H1 (cell line): ENCODE measurements at regions not wholly inside any gene's neighbourhood (a gene's known extent, or its start where the extent isn't known, plus 50 kb on each side); places are given as distances from the start of the nearest gene placed in this dataset.

Experiments
- CTCF ChIA-PET: fragments of 300-600 bp; sonication (Branson Sonifier 250); formaldehyde crosslinking; loops from one replicate; lab custom pipeline; 2021; ENCODE audit not compliant: partially characterized antibody; lab: Charles Lee
- POLR2A ChIA-PET: fragments of 300-600 bp; sonication (Branson Sonifier 250); formaldehyde crosslinking; loops from one replicate; lab custom pipeline; 2021; ENCODE audit warnings: inconsistent platforms; ENCODE audit not compliant: partially characterized antibody; lab: Charles Lee
- DNase-seq, 2 experiments: peaks; one replicate each; pipeline versions ENCODE4 v3.0.0 to v3.0.0-alpha.2; 2010 to 2022; ENCODE audit warnings: low spot score in 2 of 2, low read depth in 1 of 2, mixed read lengths in 1 of 2
- FAIRE-seq: peaks from 2 replicates; lab custom pipeline; 2011; peaks lifted over from hg19 to GRCh38; lab: Jason Lieb, UNC
- H2AFZ ChIP-seq: 2 replicates; pipeline ENCODE4 v1.8.1; 2012; ENCODE audit warnings: low read length, inconsistent platforms
- H2AK5ac ChIP-seq: 2 replicates; pipeline ENCODE4 v1.6.1; 2013; ENCODE audit warnings: low read depth, low read length
- H2BK120ac ChIP-seq: replicated peaks from 2 replicates; pipeline ENCODE3; 2013; ENCODE audit warnings: low read depth, low read length, inconsistent platforms
- H2BK12ac ChIP-seq: 2 replicates; pipeline ENCODE4 v1.6.1; 2013; ENCODE audit warnings: low read depth, low read length
- H2BK15ac ChIP-seq: 2 replicates; pipeline ENCODE4 v1.6.1; 2013; ENCODE audit warnings: low read length
- H2BK20ac ChIP-seq: 2 replicates; pipeline ENCODE4 v1.6.1; 2013; ENCODE audit warnings: low read length
- H2BK5ac ChIP-seq: 2 replicates; pipeline ENCODE4 v1.6.1; 2013; ENCODE audit warnings: low read depth, low read length
- H3K14ac ChIP-seq: 2 replicates; pipeline ENCODE4 v1.6.1; 2013; ENCODE audit warnings: inconsistent platforms; ENCODE audit not compliant: insufficient read length
- H3K18ac ChIP-seq: 2 replicates; pipeline ENCODE4 v1.6.1; 2013; ENCODE audit warnings: low read length; ENCODE audit errors: extremely low read depth
- H3K23ac ChIP-seq: 2 replicates; pipeline ENCODE4 v1.6.1; 2013; ENCODE audit warnings: inconsistent platforms; ENCODE audit not compliant: insufficient read length
- H3K23me2 ChIP-seq: 2 replicates; pipeline ENCODE4 v1.6.1; 2013; ENCODE audit warnings: low read depth, low read length
- H3K27ac ChIP-seq: 2 replicates; pipeline ENCODE4 v1.6.1; 2011; ENCODE audit warnings: low read depth, low read length, inconsistent platforms
- H3K27me3 ChIP-seq, 4 experiments: replicated peaks in 1 of 4; 1 replicate in 1 of 4; 2 replicates in 3 of 4; pipeline versions ENCODE4 v1.6.1 to v1.8.1; 2011 to 2013; ENCODE audit warnings: low read length in 3 of 4, mild to moderate bottlenecking in 3 of 4, inconsistent platforms in 2 of 4, mixed read lengths in 2 of 4, moderate library complexity in 1 of 4; ENCODE audit not compliant: control insufficient read depth in 3 of 4, insufficient read depth in 3 of 4; ENCODE audit errors: extremely low read depth in 1 of 4
- H3K36me3 ChIP-seq, 4 experiments: 2 replicates each; pipeline versions ENCODE4 v1.6.1 to v1.8.1; 2011 to 2013; ENCODE audit warnings: mild to moderate bottlenecking in 4 of 4, low read length in 3 of 4, moderate library complexity in 2 of 4, control low read depth in 1 of 4, inconsistent platforms in 1 of 4; ENCODE audit not compliant: insufficient read depth in 4 of 4, control insufficient read depth in 2 of 4
- H3K4ac ChIP-seq: replicated peaks from 2 replicates; pipeline ENCODE3; 2013; ENCODE audit warnings: low read length, low read depth, mixed read lengths, inconsistent platforms; ENCODE audit not compliant: insufficient read length
- H3K4me1 ChIP-seq, 4 experiments: replicated peaks in 1 of 4; 1 replicate in 1 of 4; 2 replicates in 3 of 4; pipeline versions ENCODE4 v1.6.1 to v1.8.1; 2011 to 2013; ENCODE audit warnings: low read length in 3 of 4, inconsistent platforms in 2 of 4, mixed read lengths in 1 of 4; ENCODE audit not compliant: insufficient read depth in 4 of 4, control insufficient read depth in 3 of 4
- H3K4me2 ChIP-seq, 2 experiments: 2 replicates each; pipeline versions ENCODE4 v1.6.1 to v1.8.1; 2011 to 2013; ENCODE audit warnings: low read depth in 2 of 2, low read length in 2 of 2, control low read depth in 1 of 2, inconsistent platforms in 1 of 2, mild to moderate bottlenecking in 1 of 2; ENCODE audit not compliant: insufficient read depth in 1 of 2
- H3K4me3 ChIP-seq, 4 experiments: fragments of 200-600, 300-600 bp in 1 of 4; sonication (generic), shearing (Covaris generic), sonication (Bioruptor Twin) in 1 of 4; 2 replicates each; pipeline versions ENCODE4 v1.5.1 to v1.8.1; 2011 to 2016; ENCODE audit warnings: low read length in 4 of 4, low read depth in 3 of 4, control low read depth in 2 of 4, inconsistent platforms in 2 of 4, mild to moderate bottlenecking in 2 of 4, mixed read lengths in 1 of 4, moderate library complexity in 1 of 4; ENCODE audit not compliant: insufficient read depth in 2 of 4; ENCODE audit errors: extremely low read depth in 1 of 4
- H3K56ac ChIP-seq: replicated peaks from 2 replicates; pipeline ENCODE3; 2013; ENCODE audit warnings: low read depth, mild to moderate bottlenecking, mixed read lengths, low read length, inconsistent platforms; ENCODE audit not compliant: insufficient read length
- H3K79me1 ChIP-seq: 2 replicates; pipeline ENCODE4 v1.6.1; 2013; ENCODE audit warnings: low read depth, low read length, control low read depth
- H3K79me2 ChIP-seq, 2 experiments: 2 replicates each; pipeline versions ENCODE4 v1.6.1 to v1.8.1; 2012 to 2013; ENCODE audit warnings: low read length in 2 of 2, mild to moderate bottlenecking in 2 of 2, inconsistent platforms in 1 of 2; ENCODE audit not compliant: insufficient read depth in 2 of 2, control insufficient read depth in 1 of 2
- H3K9ac ChIP-seq, 4 experiments: replicated peaks in 1 of 4; 1 replicate in 1 of 4; 2 replicates in 3 of 4; pipeline versions ENCODE4 v1.6.1 to v1.8.1; 2011 to 2013; ENCODE audit warnings: low read depth in 3 of 4, low read length in 3 of 4, control low read depth in 2 of 4, mild to moderate bottlenecking in 2 of 4, moderate library complexity in 2 of 4, inconsistent platforms in 1 of 4; ENCODE audit errors: extremely low read depth in 1 of 4
- H3K9me3 ChIP-seq, 2 experiments: 2 replicates each; pipeline versions ENCODE4 v1.6.1 to v1.8.1; 2012 to 2013; ENCODE audit warnings: mild to moderate bottlenecking in 2 of 2, moderate library complexity in 2 of 2, control low read depth in 1 of 2, inconsistent platforms in 1 of 2, low read depth in 1 of 2, low read length in 1 of 2, mixed read lengths in 1 of 2; ENCODE audit not compliant: insufficient read depth in 2 of 2
- H4K20me1 ChIP-seq, 2 experiments: replicated peaks in 1 of 2; 2 replicates each; pipeline versions ENCODE3 to v1.8.1; 2011 to 2013; ENCODE audit warnings: inconsistent platforms in 2 of 2, low read length in 2 of 2, mild to moderate bottlenecking in 1 of 2; ENCODE audit not compliant: insufficient read depth in 2 of 2, control insufficient read depth in 1 of 2
- H4K5ac ChIP-seq: 2 replicates; pipeline ENCODE4 v1.6.1; 2013; ENCODE audit warnings: low read length, low read depth, mixed read lengths, inconsistent platforms; ENCODE audit not compliant: insufficient read length
- H4K8ac ChIP-seq: 2 replicates; pipeline ENCODE4 v1.8.0; 2013; ENCODE audit warnings: mild to moderate bottlenecking, moderate library complexity, low read length, inconsistent platforms; ENCODE audit not compliant: insufficient read depth; ENCODE audit errors: extremely low read depth
- H4K91ac ChIP-seq: replicated peaks from 2 replicates; pipeline ENCODE3; 2013; ENCODE audit warnings: low read length, mixed read lengths, inconsistent platforms; ENCODE audit not compliant: insufficient read length
- BRCA1 ChIP-seq: IDR thresholded peaks from 2 replicates; pipeline ENCODE4 v1.6.1; 2012; ENCODE audit warnings: low read depth, low read length, improper control_type of control experiment
- EGR1 ChIP-seq: IDR thresholded peaks from 2 replicates; pipeline ENCODE4 v1.6.1; 2011; ENCODE audit warnings: low read depth, low read length, borderline replicate concordance
- FOSL1 ChIP-seq: IDR thresholded peaks from 2 replicates; pipeline ENCODE4 v1.6.1; 2011; ENCODE audit warnings: mild to moderate bottlenecking, low read depth, low read length, moderate library complexity; ENCODE audit not compliant: insufficient read depth
- JUN ChIP-seq: IDR thresholded peaks from 2 replicates; pipeline ENCODE4 v1.6.1; 2011; ENCODE audit warnings: low read depth, mild to moderate bottlenecking, improper control_type of control experiment, low read length
- KDM1A ChIP-seq: fragments of 200-600, 300-600 bp; sonication (generic); IDR thresholded peaks from 2 replicates; pipeline ENCODE4 v1.7.1; 2016; ENCODE audit warnings: mild to moderate bottlenecking, low read length, borderline replicate concordance
- NANOG ChIP-seq: IDR thresholded peaks from 2 replicates; pipeline ENCODE4 v1.6.1; 2011; ENCODE audit warnings: low read length, low read depth, mild to moderate bottlenecking, inconsistent platforms; ENCODE audit not compliant: insufficient read depth, poor library complexity, severe bottlenecking
- NRF1 ChIP-seq: IDR thresholded peaks from 2 replicates; pipeline ENCODE4 v1.6.1; 2011; ENCODE audit warnings: mild to moderate bottlenecking, low read depth, low read length, improper control_type of control experiment
- POLR2A ChIP-seq, 2 experiments: IDR thresholded peaks; 1 replicate in 1 of 2; 2 replicates in 1 of 2; pipeline ENCODE4 v1.6.1; 2011; ENCODE audit warnings: low read depth in 2 of 2, low read length in 2 of 2, mild to moderate bottlenecking in 2 of 2; ENCODE audit errors: control extremely low read depth in 1 of 2
- RXRA ChIP-seq: IDR thresholded peaks from 2 replicates; pipeline ENCODE4 v1.6.1; 2011; ENCODE audit warnings: low read depth, mild to moderate bottlenecking, low read length, moderate library complexity; ENCODE audit not compliant: insufficient read depth
- SIRT6 ChIP-seq: IDR thresholded peaks from one replicate; pipeline ENCODE4 v1.7.1; 2012; ENCODE audit warnings: low read length, inconsistent platforms
- SUZ12 ChIP-seq: fragments of 200-600 bp; sonication (generic); IDR thresholded peaks from 2 replicates; pipeline ENCODE4 v1.6.1; 2012; ENCODE audit warnings: mild to moderate bottlenecking, inconsistent platforms, low read length, moderate library complexity, mixed read lengths
- TAF7 ChIP-seq: optimal IDR thresholded peaks from 2 replicates; pipeline ENCODE3; 2011; ENCODE audit warnings: low read depth, mild to moderate bottlenecking, inconsistent platforms, low read length, moderate library complexity, borderline replicate concordance
- TBP ChIP-seq: IDR thresholded peaks from 2 replicates; pipeline ENCODE4 v1.6.1; 2011; ENCODE audit warnings: low read depth, low read length, improper control_type of control experiment
- TCF12 ChIP-seq: IDR thresholded peaks from 2 replicates; pipeline ENCODE4 v1.6.1; 2011; ENCODE audit warnings: low read depth, mild to moderate bottlenecking, low read length
- ZNF274 ChIP-seq: IDR thresholded peaks from 2 replicates; pipeline ENCODE4 v1.7.0; 2012; ENCODE audit warnings: low read length, borderline replicate concordance; ENCODE audit errors: extremely low read depth
- TF ChIP-seq, protein P1 (sequence below): IDR thresholded peaks from 2 replicates; pipeline ENCODE4 v1.6.1; 2011; ENCODE audit warnings: low read depth, mild to moderate bottlenecking, low read length; ENCODE audit not compliant: insufficient read depth

DNA sequence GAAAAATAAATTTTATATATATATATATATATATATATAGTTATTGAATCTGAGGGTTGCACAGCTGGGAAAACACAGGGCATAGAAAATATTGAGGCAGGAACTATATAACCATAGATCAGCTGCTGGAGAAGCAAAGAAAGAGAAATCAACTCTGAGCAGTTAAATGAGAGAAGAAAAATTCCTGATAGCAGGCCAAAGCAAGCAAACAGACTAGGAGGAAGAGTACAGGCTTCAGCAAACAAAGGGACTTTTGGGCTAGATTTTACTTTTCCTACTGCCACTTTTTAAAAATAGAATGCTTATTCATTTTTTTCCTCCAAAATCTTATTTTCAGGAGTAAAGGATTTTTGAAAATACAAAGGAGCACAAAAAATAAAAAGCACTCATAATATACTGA, 216.0 kb upstream of the PRKD1 start:
- H2BK15ac ChIP-seq = no peak overlapping the region
- H2BK120ac ChIP-seq = no peak overlapping the region
- no peak overlapping the region for H3K56ac ChIP-seq
- no peaks in the 10 kb centered on the region for H3K27me3 ChIP-seq
- no peak overlapping the region for H3K4me2 ChIP-seq
- no peak overlapping the region for H3K23ac ChIP-seq
- H2BK5ac ChIP-seq = no peak overlapping the region
- H3K18ac ChIP-seq = no peak overlapping the region
- H4K8ac ChIP-seq = no peak overlapping the region
- no peak overlapping the region for H4K91ac ChIP-seq
- no peaks in the 10 kb centered on the region for H3K23me2 ChIP-seq
- no peaks in the 10 kb centered on the region for H3K79me1 ChIP-seq
- H3K36me3 ChIP-seq = no peaks in the 10 kb centered on the region
- FAIRE-seq (no peak), DNase-seq (no peak)
- no peak overlapping the region for H2AFZ ChIP-seq
- no peak overlapping the region for H3K14ac ChIP-seq
- no peak overlapping the region for H4K5ac ChIP-seq
- no peak overlapping the region for H3K9ac ChIP-seq
- no peak overlapping the region for H3K27ac ChIP-seq
- H3K4me3 ChIP-seq = no peak overlapping the region
- H3K4ac ChIP-seq = no peak overlapping the region
- ChIA-PET POLR2A (no interaction called here), CTCF (interaction anchor here (1.0 kb wide), 1 partner anchor 141 kb away, joined by 3 read pairs; no protein-coding TSS in a partner anchor)
- H3K9me3 ChIP-seq = peaks cover 0 to 12% of the 10 kb centered on the region in 2 experiments; a peak in 2 of 4 replicates
- no peak overlapping the region for H2AK5ac ChIP-seq
- no peaks in the 10 kb centered on the region for H3K79me2 ChIP-seq
- H2BK12ac ChIP-seq = no peak overlapping the region
- H2BK20ac ChIP-seq = no peak overlapping the region
- no peaks in the 10 kb centered on the region for H4K20me1 ChIP-seq
- H3K4me1 ChIP-seq = no peaks in the 10 kb centered on the region
- no peak for TF ChIP-seq POLR2A (IDR thresholded peaks at IDR 0.05; ENCODE audit: control extremely low read depth in 1 of 2, low read depth in 2 of 2, low read length in 2 of 2)
- no peak for TF ChIP-seq EGR1
- TF ChIP-seq, protein P1, sequence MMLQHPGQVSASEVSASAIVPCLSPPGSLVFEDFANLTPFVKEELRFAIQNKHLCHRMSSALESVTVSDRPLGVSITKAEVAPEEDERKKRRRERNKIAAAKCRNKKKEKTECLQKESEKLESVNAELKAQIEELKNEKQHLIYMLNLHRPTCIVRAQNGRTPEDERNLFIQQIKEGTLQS = no peak
- no peak for TF ChIP-seq NANOG
- TF ChIP-seq KDM1A = no peak
- TF ChIP-seq RXRA = no peak
- TF ChIP-seq BRCA1 = no peak
- no peak for TF ChIP-seq TCF12
- TF ChIP-seq JUN = no peak
- no peak for TF ChIP-seq ZNF274
- no peak for TF ChIP-seq TAF7
- TF ChIP-seq FOSL1 = no peak
- no peak for TF ChIP-seq SIRT6
- no peak for TF ChIP-seq SUZ12
- no peak for TF ChIP-seq TBP
- TF ChIP-seq NRF1 = no peak
